HEK293T (cell line): ENCODE measurements at regions not wholly inside any gene's neighbourhood (a gene's known extent, or its start where the extent isn't known, plus 50 kb on each side); places are given as distances from the start of the nearest gene placed in this dataset.

Experiments used
- CTCF ChIA-PET: fragments of 350-600 bp; formaldehyde crosslinking; extraction: SDS; loops from one replicate; lab custom pipeline; 2021; ENCODE audit warnings: antibody characterized with exemption, inconsistent platforms; lab: Yijun Ruan, JAX
- POLR2A ChIA-PET: fragments of 350-600 bp; formaldehyde crosslinking; extraction: SDS; loops from one replicate; lab custom pipeline; 2020; ENCODE audit warnings: antibody characterized with exemption, inconsistent platforms; lab: Yijun Ruan, JAX
- DNase-seq: peaks from one replicate; pipeline ENCODE4 v3.0.0; 2012; ENCODE audit warnings: mixed read lengths; ENCODE audit errors: extremely low spot score
- ARNT ChIP-seq: fragments of 450-650 bp; IDR thresholded peaks from 2 replicates; pipeline ENCODE4 v1.6.1; 2017; ENCODE audit warnings: mild to moderate bottlenecking
- BHLHE40 ChIP-seq: fragments of 450-650 bp; IDR thresholded peaks from 2 replicates; pipeline ENCODE4 v1.6.1; 2016; ENCODE audit warnings: mild to moderate bottlenecking, moderate library complexity, borderline replicate concordance
- CTBP1 ChIP-seq: fragments of 450-650 bp; IDR thresholded peaks from 2 replicates; pipeline ENCODE4 v1.6.1; 2016; ENCODE audit warnings: borderline replicate concordance
- ELF4 ChIP-seq: fragments of 450-650 bp; IDR thresholded peaks from 2 replicates; pipeline ENCODE4 v1.6.1; 2017; ENCODE audit warnings: antibody characterized with exemption
- FOXA1 ChIP-seq: fragments of 450-650 bp; IDR thresholded peaks from 2 replicates; pipeline ENCODE4 v1.6.1; 2016; ENCODE audit warnings: mild to moderate bottlenecking
- FOXK2 ChIP-seq: fragments of 450-650 bp; IDR thresholded peaks from 2 replicates; pipeline ENCODE4 v1.6.1; 2016; ENCODE audit warnings: mild to moderate bottlenecking
- FOXM1 ChIP-seq: fragments of 450-650 bp; IDR thresholded peaks from 2 replicates; pipeline ENCODE4 v1.6.1; 2017; ENCODE audit warnings: mild to moderate bottlenecking, borderline replicate concordance
- HDGF ChIP-seq: fragments of 450-650 bp; IDR thresholded peaks from 2 replicates; pipeline ENCODE4 v1.6.1; 2017; ENCODE audit warnings: antibody characterized with exemption, borderline replicate concordance
- L3MBTL2 ChIP-seq: fragments of 450-650 bp; conservative IDR thresholded peaks from 2 replicates; pipeline ENCODE4 v1.6.1; 2016; ENCODE audit warnings: mild to moderate bottlenecking
- LEF1 ChIP-seq: fragments of 450-650 bp; IDR thresholded peaks from 2 replicates; pipeline ENCODE4 v1.6.1; 2017; ENCODE audit warnings: mild to moderate bottlenecking, borderline replicate concordance
- NFRKB ChIP-seq: fragments of 450-650 bp; IDR thresholded peaks from 2 replicates; pipeline ENCODE4 v1.6.1; 2016; ENCODE audit warnings: mild to moderate bottlenecking, moderate library complexity
- SP1 ChIP-seq: fragments of 450-650 bp; IDR thresholded peaks from 2 replicates; pipeline ENCODE4 v1.6.1; 2017
- SUZ12 ChIP-seq: fragments of 450-650 bp; IDR thresholded peaks from 2 replicates; pipeline ENCODE4 v1.6.1; 2016; ENCODE audit warnings: mild to moderate bottlenecking
- TARDBP ChIP-seq: fragments of 450-650 bp; IDR thresholded peaks from 2 replicates; pipeline ENCODE4 v1.6.1; 2016
- ZNF384 ChIP-seq: fragments of 450-650 bp; IDR thresholded peaks from 2 replicates; pipeline ENCODE4 v1.6.1; 2016
- TF ChIP-seq, protein P1 (sequence below): fragments of 450-650 bp; IDR thresholded peaks from 2 replicates; pipeline ENCODE4 v1.6.1; 2016

DNA sequence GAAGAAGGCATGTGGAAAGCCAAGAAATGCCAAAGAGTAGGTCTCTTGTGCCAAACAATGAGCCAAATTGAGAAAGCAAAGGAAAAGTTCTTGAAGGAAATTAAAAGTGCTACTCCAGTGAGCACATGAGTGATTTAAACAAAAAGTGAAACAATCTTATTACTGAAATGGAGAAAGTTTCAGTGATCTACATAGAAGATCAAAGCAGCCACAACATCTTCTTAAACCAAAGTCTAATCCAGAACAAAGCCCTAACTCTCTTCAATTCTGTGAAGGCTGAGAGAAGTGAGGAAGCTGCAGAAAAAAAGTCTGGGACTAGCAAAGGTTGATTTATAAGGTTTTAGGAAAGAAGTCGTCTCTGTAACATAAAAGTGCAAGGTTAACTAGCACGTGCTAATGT lies 259.6 kb downstream of the FLRT2 start:
- POLR2A ChIA-PET: no interaction called here
- no peak for DNase-seq
- TF ChIP-seq LEF1: no peak
- no peak for TF ChIP-seq TARDBP
- TF ChIP-seq FOXA1: no peak
- TF ChIP-seq HDGF: no peak
- CTCF ChIA-PET: no interaction called here

DNA sequence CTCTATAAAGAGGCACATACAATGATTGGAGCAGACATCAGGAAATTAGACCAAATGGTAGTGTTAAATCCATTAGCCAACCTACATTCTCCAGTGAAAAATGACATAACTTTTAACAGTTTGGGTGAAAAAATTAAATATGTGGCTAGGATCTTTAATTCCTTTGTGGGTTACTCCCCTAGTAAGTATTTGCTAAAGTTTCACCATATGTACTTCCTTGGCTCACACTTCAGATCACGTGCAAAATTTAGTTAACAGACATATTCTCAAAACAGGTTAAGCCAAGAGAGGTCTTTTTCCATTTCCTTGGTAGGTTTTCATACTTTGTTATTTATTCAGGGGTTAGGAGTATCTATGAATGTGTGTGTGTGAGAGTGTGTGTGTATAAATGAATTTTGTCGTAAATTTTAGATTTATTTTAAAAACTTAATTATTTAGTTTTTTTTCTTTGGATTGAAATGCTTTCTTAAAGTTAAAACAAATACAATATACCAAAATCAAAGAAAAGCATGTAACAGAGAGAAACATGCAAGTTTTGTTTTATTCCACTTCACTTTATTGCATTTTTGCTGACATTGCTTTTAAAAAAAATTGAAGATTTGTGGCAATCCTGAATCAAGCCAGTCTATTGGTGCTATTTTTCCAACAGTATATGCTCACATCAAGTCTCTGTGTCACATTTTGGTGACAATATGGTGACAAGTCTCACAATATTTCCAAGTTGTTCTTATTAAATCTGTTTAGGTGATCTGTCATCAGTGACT lies 258.7 kb downstream of the FLRT2 start:
- CTCF ChIA-PET: no interaction called here
- TF ChIP-seq SP1: no peak
- no peak for TF ChIP-seq FOXA1
- no peak for TF ChIP-seq BHLHE40
- TF ChIP-seq NFRKB: no peak
- TF ChIP-seq, protein P1, sequence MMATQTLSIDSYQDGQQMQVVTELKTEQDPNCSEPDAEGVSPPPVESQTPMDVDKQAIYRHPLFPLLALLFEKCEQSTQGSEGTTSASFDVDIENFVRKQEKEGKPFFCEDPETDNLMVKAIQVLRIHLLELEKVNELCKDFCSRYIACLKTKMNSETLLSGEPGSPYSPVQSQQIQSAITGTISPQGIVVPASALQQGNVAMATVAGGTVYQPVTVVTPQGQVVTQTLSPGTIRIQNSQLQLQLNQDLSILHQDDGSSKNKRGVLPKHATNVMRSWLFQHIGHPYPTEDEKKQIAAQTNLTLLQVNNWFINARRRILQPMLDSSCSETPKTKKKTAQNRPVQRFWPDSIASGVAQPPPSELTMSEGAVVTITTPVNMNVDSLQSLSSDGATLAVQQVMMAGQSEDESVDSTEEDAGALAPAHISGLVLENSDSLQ: no peak
- no peak for TF ChIP-seq FOXK2
- TF ChIP-seq ZNF384: no peak
- no peak for TF ChIP-seq ELF4
- TF ChIP-seq SUZ12: no peak
- no peak for TF ChIP-seq ARNT
- TF ChIP-seq CTBP1: no peak
- no peak for DNase-seq
- POLR2A ChIA-PET: no interaction called here

DNA sequence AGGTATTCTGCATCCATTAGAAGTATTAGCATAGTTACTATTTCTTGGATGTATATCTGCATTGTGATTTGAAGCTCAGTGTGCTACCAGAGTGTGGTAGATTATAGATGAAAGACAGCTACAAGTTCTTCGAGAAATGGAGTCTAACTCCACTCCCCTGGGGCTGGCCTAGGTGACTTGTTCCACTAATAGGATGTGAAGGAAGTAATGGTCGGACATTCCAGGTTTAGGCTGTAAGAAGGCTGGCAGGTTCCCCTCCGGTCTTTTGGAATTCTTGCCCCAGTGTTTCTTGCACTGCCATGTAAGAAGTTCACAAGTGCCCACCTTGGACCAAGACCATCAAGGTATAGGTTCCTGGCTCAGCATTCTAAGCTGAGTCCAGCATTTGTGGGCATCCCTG lies 236.4 kb downstream of the FLRT2 start:
- no peak for TF ChIP-seq L3MBTL2
- no peak for TF ChIP-seq ZNF384
- no peak for TF ChIP-seq ARNT
- no peak for TF ChIP-seq NFRKB
- no peak for TF ChIP-seq TARDBP
- TF ChIP-seq FOXA1: no peak
- no peak for TF ChIP-seq SUZ12
- no peak for TF ChIP-seq FOXK2
- no peak for TF ChIP-seq BHLHE40
- no peak for TF ChIP-seq FOXM1
- no peak for TF ChIP-seq ELF4
- no peak for TF ChIP-seq SP1
- TF ChIP-seq, protein P1: no peak
- DNase-seq: no peak
- ChIA-PET CTCF (no interaction called here), POLR2A (no interaction called here)

DNA sequence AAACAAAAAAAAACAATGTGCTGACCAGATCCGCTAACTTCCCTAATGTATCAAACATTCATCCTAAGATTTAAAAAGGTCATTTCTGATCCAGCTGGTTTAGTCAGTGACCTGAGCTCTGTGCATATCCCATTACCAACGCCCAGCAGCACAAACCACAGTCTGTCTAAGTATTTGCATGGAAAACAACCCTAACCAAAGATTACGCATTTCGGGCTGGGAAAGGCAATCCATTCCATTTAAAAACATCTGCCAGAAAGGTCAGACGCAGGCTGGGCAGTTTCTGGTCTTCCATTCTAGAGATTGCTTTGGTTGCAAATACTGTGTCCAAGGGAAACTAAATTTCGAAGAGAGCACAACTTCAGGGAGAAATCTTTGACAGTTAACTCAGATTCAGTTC lies 234.9 kb downstream of the FLRT2 start:
- DNase-seq: no peak
- ChIA-PET CTCF (no interaction called here), POLR2A (no interaction called here)
- TF ChIP-seq HDGF (no peak), SP1 (no peak), LEF1 (no peak), NFRKB (no peak), FOXA1 (no peak), SUZ12 (no peak), FOXK2 (no peak), ZNF384 (no peak)
- TF ChIP-seq, protein P1: no peak

DNA sequence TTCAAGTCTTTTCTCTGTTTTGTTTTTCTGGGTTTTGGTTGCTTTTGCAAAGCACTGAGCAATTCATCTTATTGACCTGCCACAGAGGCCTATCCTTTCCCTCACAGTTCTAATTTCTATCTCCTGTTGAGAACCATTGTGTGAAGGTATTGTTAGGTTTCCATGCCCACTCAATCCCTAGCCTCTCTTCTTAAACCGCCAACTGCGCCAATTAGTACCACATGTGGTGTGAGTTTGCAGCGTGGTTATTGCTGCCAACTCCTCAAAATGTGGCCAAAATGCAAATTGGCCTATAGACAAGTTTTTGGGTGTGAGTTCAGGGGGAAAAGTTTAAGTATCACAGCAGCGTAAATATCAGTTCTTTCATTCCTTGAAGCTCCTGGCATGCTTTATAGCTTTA lies 232.6 kb downstream of the FLRT2 start:
- no peak for DNase-seq
- CTCF ChIA-PET: no interaction called here
- POLR2A ChIA-PET: no interaction called here
- TF ChIP-seq LEF1: no peak
- TF ChIP-seq ZNF384: no peak
- no peak for TF ChIP-seq HDGF
- TF ChIP-seq SUZ12: no peak
- no peak for TF ChIP-seq ARNT
- no peak for TF ChIP-seq NFRKB
- TF ChIP-seq, protein P1: no peak
- no peak for TF ChIP-seq L3MBTL2
- TF ChIP-seq ELF4: no peak
- TF ChIP-seq FOXA1: no peak
- no peak for TF ChIP-seq FOXK2
- no peak for TF ChIP-seq BHLHE40
- no peak for TF ChIP-seq CTBP1

DNA sequence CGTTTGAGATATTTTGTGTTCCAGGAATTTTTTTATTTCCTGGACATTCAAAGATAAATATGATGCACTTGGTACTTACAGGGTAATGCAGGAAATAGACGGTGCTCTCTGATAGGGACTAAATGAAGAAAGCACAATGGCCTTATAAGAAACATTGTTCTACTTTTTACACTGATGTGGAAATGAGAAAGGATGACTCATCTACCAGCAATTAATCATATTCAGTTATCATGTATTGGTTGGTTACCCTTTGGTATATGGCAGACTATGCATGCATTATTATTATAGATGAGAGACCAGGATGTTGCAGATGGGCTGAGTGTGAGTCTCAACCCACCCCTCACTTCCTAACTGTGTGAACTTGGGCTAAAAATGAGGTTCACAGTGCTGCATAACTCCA lies 222.2 kb downstream of the FLRT2 start:
- ChIA-PET CTCF (no interaction called here), POLR2A (no interaction called here)
- TF ChIP-seq HDGF (no peak), LEF1 (no peak), NFRKB (no peak), CTBP1 (no peak), FOXA1 (no peak), FOXM1 (no peak), SUZ12 (no peak), L3MBTL2 (no peak), BHLHE40 (no peak), ARNT (no peak), SP1 (no peak), ELF4 (no peak), TARDBP (no peak), FOXK2 (no peak), ZNF384 (no peak)
- TF ChIP-seq, protein P1: no peak
- DNase-seq: no peak
